Vagina (tissue), 2 donors: ENCODE measurements at regions not wholly inside any gene's neighbourhood (a gene's known extent, or its start where the extent isn't known, plus 50 kb on each side); places are given as distances from the start of the nearest gene placed in this dataset.
"Not testable (repeated sequence)": the region's sequence is repeated elsewhere in the genome, so short reads cannot be mapped to it uniquely, and the experiment has no call there.

Experiments used
- DNase-seq, 2 donors: peaks; one replicate each; pipeline ENCODE4 v3.0.0-alpha.2; 2017; ENCODE audit errors: extremely low spot score in 2 of 2
- H3K27ac ChIP-seq: fragments of 200-600 bp; sonication (generic); one replicate; pipeline ENCODE4 v1.5.1; 2019
- H3K27me3 ChIP-seq: fragments of 200-600 bp; sonication (generic); one replicate; pipeline ENCODE4 v1.5.1; 2019
- H3K36me3 ChIP-seq, 2 donors: fragments of 200-600 bp; sonication (generic); one replicate each; pipeline ENCODE4 v1.5.1; 2017 to 2019
- H3K4me1 ChIP-seq: fragments of 200-600 bp; sonication (generic); one replicate; pipeline ENCODE4 v1.5.1; 2019
- H3K4me3 ChIP-seq, 2 donors: fragments of 200-600 bp; sonication (generic); 1 replicate in 1 of 2; 2 replicates in 1 of 2; pipeline ENCODE4 v1.5.1; 2016 to 2019
- H3K9me3 ChIP-seq: fragments of 200-600 bp; sonication (generic); one replicate; pipeline ENCODE4 v1.5.1; 2019
- POLR2A ChIP-seq, 2 donors: fragments of 450-650 bp; IDR thresholded peaks; one replicate each; pipeline ENCODE4 v1.6.1; 2017; ENCODE audit warnings: antibody characterized with exemption in 2 of 2, mild to moderate bottlenecking in 2 of 2, moderate library complexity in 2 of 2
- POLR2AphosphoS5 ChIP-seq, 2 donors: sonication (generic); formaldehyde crosslinking; IDR thresholded peaks; one replicate each; pipeline ENCODE4 v1.9.0; 2017; ENCODE audit warnings: antibody characterized with exemption in 2 of 2, mild to moderate bottlenecking in 2 of 2, low read depth in 1 of 2; ENCODE audit not compliant: insufficient read depth in 1 of 2
- intact Hi-C: fragments of 100-400 bp; cut with DNase I; formaldehyde crosslinking; loops from one replicate; pipeline ENCODE4 v1.15.1; 2023
- TF ChIP-seq, protein P1 (sequence below), 3 experiments: fragments of 450-650 bp in 2 of 3; fragments of 200-600 bp in 1 of 3; sonication (generic) in 1 of 3; IDR thresholded peaks; one replicate each; pipeline ENCODE4 v1.5.1; 2017 to 2019; ENCODE audit warnings: antibody characterized with exemption in 3 of 3, mild to moderate bottlenecking in 2 of 3, moderate library complexity in 2 of 3

DNA sequence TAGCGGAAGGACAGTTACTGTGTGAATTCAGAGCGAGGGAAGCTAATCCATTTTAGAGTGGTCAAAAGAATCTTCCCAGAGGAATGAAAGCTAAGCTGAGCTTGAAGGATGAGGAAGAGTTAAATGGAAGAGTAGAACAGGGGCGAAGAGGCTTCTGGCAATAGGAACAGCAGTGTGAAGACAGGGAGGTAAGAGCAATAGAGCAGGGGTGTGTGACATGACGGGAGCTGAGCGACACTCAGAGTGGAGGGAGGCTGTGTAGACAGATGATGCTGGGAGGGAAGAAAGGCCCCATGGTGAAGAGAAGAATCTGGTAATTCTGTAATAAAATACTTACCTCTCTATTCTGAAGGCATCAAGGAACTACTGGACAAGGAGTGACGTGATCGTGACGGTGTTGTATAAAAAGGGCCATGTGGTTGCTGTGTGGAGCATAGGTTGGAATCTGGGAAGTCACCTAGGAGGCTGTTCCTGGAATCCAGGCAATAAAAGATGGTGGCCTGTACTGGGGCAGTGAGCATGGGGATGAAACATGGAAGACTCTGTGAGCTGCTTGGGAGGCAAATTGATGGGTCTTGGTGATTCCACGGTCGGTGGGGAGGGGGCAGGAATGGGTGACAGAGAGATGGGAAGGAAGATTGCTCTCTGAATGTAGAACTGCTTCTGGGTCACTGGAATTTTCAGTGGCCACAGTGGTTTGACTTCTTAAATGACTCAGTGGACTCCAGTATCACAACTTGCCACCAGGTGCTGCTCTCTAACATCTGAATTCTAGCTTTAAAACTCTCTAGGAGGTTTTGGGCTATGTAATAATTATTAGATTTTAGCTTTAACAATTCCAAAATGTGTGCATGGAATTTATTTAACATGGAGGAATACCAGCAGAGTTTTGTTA is 164.1 kb downstream of the ATP23 start:
- TF ChIP-seq, protein P1, sequence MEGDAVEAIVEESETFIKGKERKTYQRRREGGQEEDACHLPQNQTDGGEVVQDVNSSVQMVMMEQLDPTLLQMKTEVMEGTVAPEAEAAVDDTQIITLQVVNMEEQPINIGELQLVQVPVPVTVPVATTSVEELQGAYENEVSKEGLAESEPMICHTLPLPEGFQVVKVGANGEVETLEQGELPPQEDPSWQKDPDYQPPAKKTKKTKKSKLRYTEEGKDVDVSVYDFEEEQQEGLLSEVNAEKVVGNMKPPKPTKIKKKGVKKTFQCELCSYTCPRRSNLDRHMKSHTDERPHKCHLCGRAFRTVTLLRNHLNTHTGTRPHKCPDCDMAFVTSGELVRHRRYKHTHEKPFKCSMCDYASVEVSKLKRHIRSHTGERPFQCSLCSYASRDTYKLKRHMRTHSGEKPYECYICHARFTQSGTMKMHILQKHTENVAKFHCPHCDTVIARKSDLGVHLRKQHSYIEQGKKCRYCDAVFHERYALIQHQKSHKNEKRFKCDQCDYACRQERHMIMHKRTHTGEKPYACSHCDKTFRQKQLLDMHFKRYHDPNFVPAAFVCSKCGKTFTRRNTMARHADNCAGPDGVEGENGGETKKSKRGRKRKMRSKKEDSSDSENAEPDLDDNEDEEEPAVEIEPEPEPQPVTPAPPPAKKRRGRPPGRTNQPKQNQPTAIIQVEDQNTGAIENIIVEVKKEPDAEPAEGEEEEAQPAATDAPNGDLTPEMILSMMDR (IDR thresholded peaks at IDR 0.05), result no peak
- no peak for TF ChIP-seq POLR2AphosphoS5 (IDR thresholded peaks at IDR 0.05; ENCODE audit: insufficient read depth in 1 of 2, low read depth in 1 of 2)
- no peak for TF ChIP-seq POLR2A (IDR thresholded peaks at IDR 0.05)
- H3K36me3 ChIP-seq, result no peaks in the 10 kb centered on the region
- intact Hi-C loops, result no loop called here
- no peak overlapping the region for H3K4me3 ChIP-seq
- no peaks in the 10 kb centered on the region for H3K4me1 ChIP-seq
- H3K9me3 ChIP-seq, result no peaks in the 10 kb centered on the region
- no peak overlapping the region for H3K27ac ChIP-seq
- no peak for DNase-seq
- H3K27me3 ChIP-seq, result no peaks in the 10 kb centered on the region

DNA sequence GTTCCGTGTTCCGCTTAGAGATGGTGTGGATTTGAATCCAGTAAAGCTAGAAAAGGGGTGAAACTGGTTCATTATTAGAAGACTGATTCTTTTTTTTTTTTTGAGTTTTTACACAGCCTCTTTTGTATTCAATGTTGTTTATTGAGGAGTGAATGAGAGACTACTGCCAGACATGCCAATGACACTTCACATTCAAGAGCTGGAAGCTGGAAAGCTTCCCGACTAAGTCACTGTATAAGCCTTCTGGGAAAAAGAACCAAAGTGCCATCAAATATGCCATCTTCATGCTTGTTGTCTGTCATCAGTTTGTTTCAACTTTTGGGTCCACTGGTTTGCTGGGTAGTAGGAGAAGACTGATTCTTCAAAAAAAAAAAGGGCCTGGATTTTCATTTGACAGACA is 164.8 kb downstream of the ATP23 start:
- no peak overlapping the region for H3K27ac ChIP-seq

DNA sequence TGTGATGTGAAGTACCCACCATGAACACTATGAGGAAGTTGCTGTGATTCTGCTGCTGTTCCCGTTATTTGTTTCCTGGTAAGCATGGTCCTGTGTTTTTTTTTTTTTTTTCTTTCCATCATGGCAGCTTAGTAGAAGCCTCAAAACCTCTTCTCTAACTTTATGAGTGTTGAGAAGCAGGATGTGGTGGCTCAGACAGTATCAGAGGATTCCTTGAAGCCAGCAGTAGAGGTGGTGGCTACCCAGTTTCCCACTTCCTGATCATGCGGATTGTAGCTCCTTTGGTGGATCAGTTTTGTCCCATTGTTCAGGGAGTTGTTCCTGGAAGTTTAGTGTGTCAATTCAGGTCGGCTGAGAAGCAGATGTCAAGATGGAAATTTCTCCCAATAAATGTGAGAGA is 175.8 kb downstream of the ATP23 start:
- H3K4me1 ChIP-seq, result no peaks in the 10 kb centered on the region
- no peaks in the 10 kb centered on the region for H3K36me3 ChIP-seq
- no peak overlapping the region for H3K27ac ChIP-seq
- intact Hi-C loops, result no loop called here
- H3K9me3 ChIP-seq, result no peaks in the 10 kb centered on the region
- DNase-seq, result no peak
- no peak overlapping the region for H3K4me3 ChIP-seq
- TF ChIP-seq POLR2A (IDR thresholded peaks at IDR 0.05), result no peak
- TF ChIP-seq POLR2AphosphoS5 (IDR thresholded peaks at IDR 0.05; ENCODE audit: insufficient read depth in 1 of 2, low read depth in 1 of 2), result no peak
- TF ChIP-seq, protein P1 (IDR thresholded peaks at IDR 0.05), result no peak
- no peaks in the 10 kb centered on the region for H3K27me3 ChIP-seq

More for the DNA sequence above, 164.8 kb downstream of the ATP23 start:
- H3K4me1 ChIP-seq, result no peaks in the 10 kb centered on the region
- H3K27me3 ChIP-seq, result no peaks in the 10 kb centered on the region
- TF ChIP-seq, protein P1 (IDR thresholded peaks at IDR 0.05), result no peak
- TF ChIP-seq POLR2AphosphoS5 (IDR thresholded peaks at IDR 0.05; ENCODE audit: insufficient read depth in 1 of 2, low read depth in 1 of 2) (no peak), POLR2A (IDR thresholded peaks at IDR 0.05) (no peak)
- intact Hi-C loops, result no loop called here
- H3K9me3 ChIP-seq, result no peaks in the 10 kb centered on the region
- no peak for DNase-seq
- no peak overlapping the region for H3K4me3 ChIP-seq
- H3K36me3 ChIP-seq, result no peaks in the 10 kb centered on the region

DNA sequence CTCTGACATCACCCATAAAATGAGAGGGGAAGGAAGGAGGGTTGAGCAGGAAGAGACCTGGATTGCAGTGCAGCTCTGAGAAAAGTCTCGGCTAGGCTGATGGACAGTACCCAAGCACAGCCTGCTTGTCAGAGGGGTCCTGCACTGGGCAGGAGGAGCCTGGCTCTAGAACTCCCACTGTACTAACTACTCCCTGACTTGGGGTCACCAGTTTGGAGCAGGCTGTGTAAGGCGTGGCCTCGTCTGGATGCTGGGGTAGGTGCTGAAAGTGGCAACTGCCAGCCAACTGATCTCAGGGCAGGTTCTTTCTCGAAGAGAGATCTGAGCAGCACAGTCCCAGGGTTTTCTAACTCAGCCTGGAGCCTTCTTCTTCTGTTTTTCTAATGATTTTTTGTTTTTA is 176.3 kb downstream of the ATP23 start:
- TF ChIP-seq POLR2AphosphoS5 (IDR thresholded peaks at IDR 0.05; ENCODE audit: insufficient read depth in 1 of 2, low read depth in 1 of 2) (no peak), POLR2A (IDR thresholded peaks at IDR 0.05) (no peak)
- TF ChIP-seq, protein P1 (IDR thresholded peaks at IDR 0.05), result no peak
- no peaks in the 10 kb centered on the region for H3K27me3 ChIP-seq
- no peaks in the 10 kb centered on the region for H3K4me1 ChIP-seq
- no peak for DNase-seq
- no peaks in the 10 kb centered on the region for H3K9me3 ChIP-seq
- intact Hi-C loops, result no loop called here
- H3K4me3 ChIP-seq, result no peak overlapping the region
- H3K36me3 ChIP-seq, result no peaks in the 10 kb centered on the region
- no peak overlapping the region for H3K27ac ChIP-seq

DNA sequence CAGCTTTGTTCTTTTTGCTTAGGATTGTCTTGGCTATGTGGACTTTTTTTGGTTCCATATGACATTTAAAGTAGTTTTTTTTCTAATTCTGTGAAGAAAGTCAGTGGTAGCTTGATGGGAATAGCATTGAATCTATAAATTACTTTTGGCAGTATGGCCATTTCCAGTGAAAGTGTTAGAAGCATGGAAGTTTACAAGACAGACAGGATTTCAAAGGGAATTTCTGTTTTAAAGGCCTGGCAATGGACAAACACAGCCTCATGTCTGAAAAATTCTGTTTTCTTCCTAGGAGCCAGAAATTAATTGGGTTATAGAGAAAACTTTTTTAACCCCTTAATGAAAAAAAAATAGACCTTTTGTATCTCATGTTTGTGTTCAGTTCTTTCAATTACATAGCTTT is 184.4 kb downstream of the ATP23 start:
- H3K36me3 ChIP-seq, H3K4me3 ChIP-seq, H3K27ac ChIP-seq, H3K4me1 ChIP-seq, H3K27me3 ChIP-seq, H3K9me3 ChIP-seq, intact Hi-C loops, DNase-seq: not testable (repeated sequence)
